ENCODE measurements at regions not wholly inside any gene's neighbourhood (a gene's known extent, or its start where the extent isn't known, plus 50 kb on each side); places are given as distances from the start of the nearest gene placed in this dataset.

- no peak for TF ChIP-seq MLX (CRISPR knock-in tag; IDR thresholded peaks at IDR 0.05)
- no peak for TF ChIP-seq ELK4 (CRISPR knock-in tag; IDR thresholded peaks at IDR 0.05; ENCODE audit: borderline replicate concordance)
- TF ChIP-seq MTF1 (CRISPR knock-in tag; IDR thresholded peaks at IDR 0.05), result no peak
- no peak for TF ChIP-seq MXD4 (CRISPR knock-in tag; IDR thresholded peaks at IDR 0.05)
- TF ChIP-seq ZBTB42 (CRISPR knock-in tag; IDR thresholded peaks at IDR 0.05), result no peak
- DNase-seq (ENCODE audit: low spot score), result no peak
- H4K20me1 ChIP-seq (ENCODE audit: insufficient read depth, low read length), result no peaks in the 10 kb centered on the region
- WGBS (ENCODE audit: low lambda C conversion rate), result 45% methylated on average over 15 of the region's 16 CpGs
- no peaks in the 10 kb centered on the region for H3K79me2 ChIP-seq (ENCODE audit: insufficient read depth, low read length)
- no peak overlapping the region for H2AFZ ChIP-seq (ENCODE audit: low read length)
- in situ Hi-C loops (cut with HindIII; ENCODE audit: extremely low pct_ligation_motif_present, low pct_unique_long_range_greater_than_20kb) (no loop called here), intact Hi-C loops (cut with micrococcal nuclease; ENCODE audit: unreplicated experiment) (no loop called here)
- no peak overlapping the region for H3K4me2 ChIP-seq (ENCODE audit: low read depth, low read length)
- no TSS peak for BruUV-seq (replicated peaks)
- H3K9me3 ChIP-seq (ENCODE audit: low read length), result no peaks in the 10 kb centered on the region
- no peak overlapping the region for H3K4me3 ChIP-seq (replicated peaks in 1 of 3; ENCODE audit: insufficient read depth in 1 of 3, low read depth in 2 of 3, low read length in 3 of 3)
- ChIA-PET CTCF (ENCODE audit: low intra/inter-chr PET ratio, low total read pairs) (no interaction called here), POLR2A (no interaction called here)
- H3K27ac ChIP-seq (ENCODE audit: extremely low read length, insufficient read depth, low read length), result no peak overlapping the region
- no peaks in the 10 kb centered on the region for H3K4me1 ChIP-seq (ENCODE audit: insufficient read depth, low read length)
- FAIRE-seq, result no peak
- H3K36me3 ChIP-seq (replicated peaks in 1 of 2; ENCODE audit: control insufficient read depth in 1 of 2, insufficient read depth in 2 of 2, low read length in 2 of 2), result no peaks in the 10 kb centered on the region
- H3K9ac ChIP-seq (ENCODE audit: insufficient read depth, low read depth, low read length), result no peak overlapping the region
- ATAC-seq, result no peak; the same call in 2 of the 3 replicates
- peaks cover 6 to 41% of the 10 kb centered on the region in 2 experiments for H3K27me3 ChIP-seq (ENCODE audit: control insufficient read depth in 1 of 2, insufficient read depth in 2 of 2, low read length in 2 of 2)
Observed at GRCh38 chr2:236908439-236909192, 177.1 kb upstream of the COPS8 start.

- H4K20me1 ChIP-seq (ENCODE audit: insufficient read depth, low read length), result no peaks in the 10 kb centered on the region
- no peaks in the 10 kb centered on the region for H3K9me3 ChIP-seq (ENCODE audit: low read length)
- DNase-seq (ENCODE audit: low spot score), result no peak
- no peak overlapping the region for H3K4me3 ChIP-seq (replicated peaks in 1 of 3; ENCODE audit: insufficient read depth in 1 of 3, low read depth in 2 of 3, low read length in 3 of 3)
- peaks cover 6 to 43% of the 10 kb centered on the region in 2 experiments for H3K27me3 ChIP-seq (ENCODE audit: control insufficient read depth in 1 of 2, insufficient read depth in 2 of 2, low read length in 2 of 2)
- intact Hi-C loops (cut with micrococcal nuclease; ENCODE audit: unreplicated experiment), result no loop called here
- POLR2A ChIA-PET, result no interaction called here
- no peaks in the 10 kb centered on the region for H3K79me2 ChIP-seq (ENCODE audit: insufficient read depth, low read length)
- 9% methylated on average over 7 of the region's 7 CpGs for WGBS (ENCODE audit: low lambda C conversion rate)
- CTCF ChIA-PET (ENCODE audit: low intra/inter-chr PET ratio, low total read pairs), result no interaction called here
- H3K27ac ChIP-seq (ENCODE audit: extremely low read length, insufficient read depth, low read length), result no peak overlapping the region
- TF ChIP-seq GABPB1 (CRISPR knock-in tag; IDR thresholded peaks at IDR 0.05) (no peak), SP140L (CRISPR knock-in tag; IDR thresholded peaks at IDR 0.05; ENCODE audit: borderline replicate concordance) (no peak), ZUFSP (CRISPR knock-in tag; IDR thresholded peaks at IDR 0.05; ENCODE audit: borderline replicate concordance) (no peak), MNT (IDR thresholded peaks at IDR 0.05) (peak; percentile 20; the same call in 1 of the 2 replicates), SAP130 (CRISPR knock-in tag; IDR thresholded peaks at IDR 0.05; ENCODE audit: low read depth) (no peak)
- in situ Hi-C loops (cut with HindIII; ENCODE audit: extremely low pct_ligation_motif_present, low pct_unique_long_range_greater_than_20kb), result no loop called here
- FAIRE-seq, result no peak
- no TSS peak for BruUV-seq (replicated peaks)
- no peaks in the 10 kb centered on the region for H3K36me3 ChIP-seq (replicated peaks in 1 of 2; ENCODE audit: control insufficient read depth in 1 of 2, insufficient read depth in 2 of 2, low read length in 2 of 2)
- no peak for ATAC-seq
- no peak overlapping the region for H3K9ac ChIP-seq (ENCODE audit: insufficient read depth, low read depth, low read length)
- H3K4me1 ChIP-seq (ENCODE audit: insufficient read depth, low read length), result no peaks in the 10 kb centered on the region
- no peak overlapping the region for H3K4me2 ChIP-seq (ENCODE audit: low read depth, low read length)
- H2AFZ ChIP-seq (ENCODE audit: low read length), result no peak overlapping the region
Observed at GRCh38 chr2:236909193-236909504, 176.5 kb upstream of the COPS8 start.

Measured in HepG2 (cell line).